Skin epidermis (tissue), 12 donors: ENCODE measurements at regions not wholly inside any gene's neighbourhood (a gene's known extent, or its start where the extent isn't known, plus 50 kb on each side); places are given as distances from the start of the nearest gene placed in this dataset.
A peak's percentile ranks its signal among the peaks of the same experiment; 100 is the strongest.

Experiments used
- H3K27ac ChIP-seq, 21 experiments: fragments of 200-600 bp; sonication (generic) in 11 of 21; one replicate each; pipeline ENCODE4 v1.5.0; 2020; ENCODE audit warnings: mild to moderate bottlenecking in 3 of 21, inconsistent platforms in 2 of 21, moderate library complexity in 2 of 21
- H3K4me3 ChIP-seq, 7 experiments: fragments of 200-600 bp; sonication (generic) in 2 of 7; one replicate each; pipeline ENCODE4 v1.5.0; 2020; ENCODE audit warnings: inconsistent platforms in 2 of 7, mild to moderate bottlenecking in 2 of 7, moderate library complexity in 1 of 7

GRCh38 chr10:120960725-120961124, 109.6 kb downstream of the WDR11 start:
- Histone ChIP-seq H3K27ac (no peak overlapping the region), H3K4me3 (no peak overlapping the region)

- no peak overlapping the region for H3K4me3 ChIP-seq
- H3K27ac ChIP-seq: peak overlapping the region in 6 of 21 experiments; percentile 8 to 42 (median 24)
Measured at GRCh38 chr10:120961795-120962755, 110.9 kb downstream of the WDR11 start.

- H3K27ac ChIP-seq: peak overlapping the region in 3 of 21 experiments; percentile 16 to 42 (median 39)
- no peak overlapping the region for H3K4me3 ChIP-seq
Measured at GRCh38 chr10:120962756-120963593, 111.8 kb downstream of the WDR11 start.

- Histone ChIP-seq H3K4me3 (no peak overlapping the region), H3K27ac (peak overlapping the region in 1 of 21 experiments; percentile 42)
Measured at GRCh38 chr10:120963594-120964220, 112.5 kb downstream of the WDR11 start.

- no peak overlapping the region for H3K4me3 ChIP-seq
- H3K27ac ChIP-seq: peak overlapping the region in 2 of 21 experiments; percentile 51 to 69
Measured at GRCh38 chr10:120966657-120967045, 115.5 kb downstream of the WDR11 start.

GRCh38 chr10:120969219-120969645, 118.1 kb downstream of the WDR11 start:
- no peak overlapping the region for H3K27ac ChIP-seq

GRCh38 chr10:120970595-120971529, 119.7 kb downstream of the WDR11 start:
- no peak overlapping the region for H3K4me3 ChIP-seq
- no peak overlapping the region for H3K27ac ChIP-seq

More at GRCh38 chr10:120969219-120969645, 118.1 kb downstream of the WDR11 start:
- H3K4me3 ChIP-seq: no peak overlapping the region

- Histone ChIP-seq H3K27ac (no peak overlapping the region), H3K4me3 (no peak overlapping the region)
Measured at GRCh38 chr10:120971671-120972070, 120.5 kb downstream of the WDR11 start.

- Histone ChIP-seq H3K27ac (no peak overlapping the region), H3K4me3 (no peak overlapping the region)
Measured at GRCh38 chr10:120972259-120972658, 121.1 kb downstream of the WDR11 start.

- Histone ChIP-seq H3K4me3 (no peak overlapping the region), H3K27ac (no peak overlapping the region)
Measured at GRCh38 chr10:120975072-120975867, 124.1 kb downstream of the WDR11 start.

- no peak overlapping the region for H3K27ac ChIP-seq
- H3K4me3 ChIP-seq: no peak overlapping the region
Measured at GRCh38 chr10:120975868-120976225, 124.7 kb downstream of the WDR11 start.

- H3K4me3 ChIP-seq: no peak overlapping the region
- no peak overlapping the region for H3K27ac ChIP-seq
Measured at GRCh38 chr10:120977897-120978296, 126.7 kb downstream of the WDR11 start.

- no peak overlapping the region for H3K27ac ChIP-seq
- H3K4me3 ChIP-seq: peak overlapping the region in 1 of 7 experiments; percentile 28
Measured at GRCh38 chr10:120978589-120979252, 127.6 kb downstream of the WDR11 start.

- no peak overlapping the region for H3K27ac ChIP-seq
- H3K4me3 ChIP-seq: peak overlapping the region in 4 of 7 experiments; percentile 5 to 28 (median 20)
Measured at GRCh38 chr10:120979435-120980278, 128.5 kb downstream of the WDR11 start.

GRCh38 chr10:120980279-120981255, 129.4 kb downstream of the WDR11 start:
- Histone ChIP-seq H3K4me3 (no peak overlapping the region), H3K27ac (no peak overlapping the region)
